ENCODE measurements at regions not wholly inside any gene's neighbourhood (a gene's known extent, or its start where the extent isn't known, plus 50 kb on each side); places are given as distances from the start of the nearest gene placed in this dataset.

- no peak for DNase-seq (ENCODE audit: low spot score)
- H2AFZ ChIP-seq (ENCODE audit: low read length) = no peak overlapping the region
- CTCF ChIA-PET (ENCODE audit: unreplicated experiment) = no interaction called here
Measured at GRCh38 chr21:20527731-20528460, 470.3 kb upstream of the NCAM2 start.

DNA sequence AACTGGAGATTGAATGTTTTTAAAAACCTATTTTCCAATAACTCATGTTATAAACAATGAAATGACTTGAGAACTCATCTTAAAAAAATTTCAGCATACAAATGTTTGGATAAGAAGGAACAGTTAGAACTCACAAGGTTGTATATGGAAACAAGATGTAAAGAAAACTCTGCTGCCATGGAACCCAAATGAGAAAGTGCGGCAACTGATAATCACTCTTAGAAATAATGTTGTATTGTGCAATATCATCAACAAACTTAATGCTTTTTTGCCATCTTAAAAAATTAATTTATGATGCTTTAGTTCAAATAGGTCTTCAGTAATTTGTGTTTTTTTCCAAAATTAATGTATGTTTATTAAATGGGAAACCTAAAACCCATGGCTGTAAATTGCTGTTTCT lies 461.1 kb upstream of the NCAM2 start:
- H3K36me3 ChIP-seq (ENCODE audit: insufficient read depth, low read length) = no peaks in the 10 kb centered on the region
- H3K79me2 ChIP-seq (ENCODE audit: insufficient read depth, low read depth, low read length) = no peaks in the 10 kb centered on the region
- H3K9me3 ChIP-seq (ENCODE audit: low read length) = peaks cover 23% of the 10 kb centered on the region; the same call in 1 of the 2 replicates
- H3K9me2 ChIP-seq (ENCODE audit: insufficient read depth, low read length) = no peaks in the 10 kb centered on the region
- no peak overlapping the region for H3K4me3 ChIP-seq (ENCODE audit: low read depth, low read length, poor library complexity, severe bottlenecking)
- H2AFZ ChIP-seq (ENCODE audit: low read length) = no peak overlapping the region
- TF ChIP-seq EZH2phosphoT487 (IDR thresholded peaks at IDR 0.05; ENCODE audit: borderline replicate concordance, low read depth, low read length) (no peak), CTCF (conservative IDR thresholded peaks at IDR 0.05; ENCODE audit: low read length) (no peak)
- CTCF ChIA-PET (ENCODE audit: unreplicated experiment) = no interaction called here
- no peaks in the 10 kb centered on the region for H4K20me1 ChIP-seq (ENCODE audit: insufficient read depth, low read length)
- POLR2A ChIA-PET = interaction anchor here (1.0 kb wide), 1 partner anchor 9 kb away, joined by 3 read pairs; no protein-coding TSS in a partner anchor
- H3K4me2 ChIP-seq (ENCODE audit: low read length) = no peak overlapping the region
- H3K27ac ChIP-seq (ENCODE audit: low read depth, low read length, poor library complexity, severe bottlenecking) = no peak overlapping the region
- intact Hi-C loops (cut with micrococcal nuclease; ENCODE audit: unreplicated experiment) = no loop called here
- no peaks in the 10 kb centered on the region for H3K4me1 ChIP-seq (ENCODE audit: insufficient read depth, low read length, poor library complexity, severe bottlenecking)
- DNase-seq (ENCODE audit: low spot score) = no peak
- BruUV-seq (replicated peaks) = no TSS peak

More at GRCh38 chr21:20527731-20528460, 470.3 kb upstream of the NCAM2 start:
- no TSS peak for BruUV-seq (replicated peaks)
- Histone ChIP-seq H3K36me3 (ENCODE audit: insufficient read depth, low read length) (no peaks in the 10 kb centered on the region), H4K20me1 (ENCODE audit: insufficient read depth, low read length) (no peaks in the 10 kb centered on the region), H3K9me2 (ENCODE audit: insufficient read depth, low read length) (no peaks in the 10 kb centered on the region), H3K27ac (ENCODE audit: low read depth, low read length, poor library complexity, severe bottlenecking) (no peak overlapping the region), H3K79me2 (ENCODE audit: insufficient read depth, low read depth, low read length) (no peaks in the 10 kb centered on the region), H3K4me3 (ENCODE audit: low read depth, low read length, poor library complexity, severe bottlenecking) (no peak overlapping the region), H3K9me3 (ENCODE audit: low read length) (peaks cover 8% of the 10 kb centered on the region), H3K4me2 (ENCODE audit: low read length) (no peak overlapping the region), H3K4me1 (ENCODE audit: insufficient read depth, low read length, poor library complexity, severe bottlenecking) (no peaks in the 10 kb centered on the region)
- intact Hi-C loops (cut with micrococcal nuclease; ENCODE audit: unreplicated experiment) = no loop called here
- POLR2A ChIA-PET = no interaction called here
- TF ChIP-seq CTCF (conservative IDR thresholded peaks at IDR 0.05; ENCODE audit: low read length) = no peak

- Histone ChIP-seq H3K9me2 (ENCODE audit: insufficient read depth, low read length) (no peaks in the 10 kb centered on the region), H3K9me3 (ENCODE audit: low read length) (peaks cover 27% of the 10 kb centered on the region; the same call in 1 of the 2 replicates), H3K27ac (ENCODE audit: low read depth, low read length, poor library complexity, severe bottlenecking) (no peak overlapping the region), H3K4me2 (ENCODE audit: low read length) (no peak overlapping the region), H3K36me3 (ENCODE audit: insufficient read depth, low read length) (no peaks in the 10 kb centered on the region), H3K79me2 (ENCODE audit: insufficient read depth, low read depth, low read length) (no peaks in the 10 kb centered on the region), H3K4me3 (ENCODE audit: low read depth, low read length, poor library complexity, severe bottlenecking) (no peak overlapping the region), H4K20me1 (ENCODE audit: insufficient read depth, low read length) (no peaks in the 10 kb centered on the region), H3K4me1 (ENCODE audit: insufficient read depth, low read length, poor library complexity, severe bottlenecking) (no peaks in the 10 kb centered on the region), H2AFZ (ENCODE audit: low read length) (no peak overlapping the region)
- intact Hi-C loops (cut with micrococcal nuclease; ENCODE audit: unreplicated experiment) = no loop called here
- no TSS peak for BruUV-seq (replicated peaks)
- ChIA-PET POLR2A (no interaction called here), CTCF (ENCODE audit: unreplicated experiment) (no interaction called here)
- DNase-seq (ENCODE audit: low spot score) = no peak
- TF ChIP-seq EZH2phosphoT487 (IDR thresholded peaks at IDR 0.05; ENCODE audit: borderline replicate concordance, low read depth, low read length) = no peak
- TF ChIP-seq CTCF (conservative IDR thresholded peaks at IDR 0.05; ENCODE audit: low read length) = no peak
Measured at GRCh38 chr21:20538039-20538658, 460.1 kb upstream of the NCAM2 start.

All from OCI-LY7 (cell line).